CD4-positive, CD25-positive, alpha-beta regulatory T cell (primary cell): ENCODE measurements at regions not wholly inside any gene's neighbourhood (a gene's known extent, or its start where the extent isn't known, plus 50 kb on each side); places are given as distances from the start of the nearest gene placed in this dataset.
"Not testable (repeated sequence)": the region's sequence is repeated elsewhere in the genome, so short reads cannot be mapped to it uniquely, and the experiment has no call there.

Experiments used
- ATAC-seq, 2 donors: fragments of 150-1000 bp; cut with Tn5 transposase; one replicate each; pipeline ENCODE4 v1.10.0; 2021; ENCODE audit warnings: low read depth in 2 of 2, moderate number of reproducible peaks in 2 of 2, moderate library complexity in 1 of 2
- DNase-seq, 3 donors: peaks; one replicate each; pipeline versions ENCODE4 v3.0.0 to v3.0.0-alpha.2; 2012 to 2022; ENCODE audit warnings: mixed read lengths in 1 of 3
- H3K27ac ChIP-seq: one replicate; pipeline ENCODE4 v1.7.0; 2013; ENCODE audit warnings: mild to moderate bottlenecking, low read length; ENCODE audit not compliant: insufficient read depth, poor library complexity, severe bottlenecking
- H3K27me3 ChIP-seq: one replicate; pipeline ENCODE4 v1.7.0; 2013; ENCODE audit warnings: low read length; ENCODE audit not compliant: control insufficient read depth, insufficient read depth
- H3K36me3 ChIP-seq: one replicate; pipeline ENCODE4 v1.7.0; 2013; ENCODE audit warnings: mild to moderate bottlenecking, low read length, moderate library complexity; ENCODE audit not compliant: control insufficient read depth, insufficient read depth
- H3K4me1 ChIP-seq: 2 replicates; pipeline ENCODE4 v1.7.0; 2013; ENCODE audit warnings: mild to moderate bottlenecking, low read length; ENCODE audit not compliant: insufficient read depth, control insufficient read depth, poor library complexity, severe bottlenecking
- H3K4me3 ChIP-seq: one replicate; pipeline ENCODE4 v1.7.0; 2013; ENCODE audit warnings: low read depth, mild to moderate bottlenecking, low read length, moderate library complexity
- H3K9me3 ChIP-seq, 2 experiments: 1 replicate in 1 of 2; 2 replicates in 1 of 2; pipeline ENCODE4 v1.7.0; 2013; ENCODE audit warnings: low read length in 2 of 2, mild to moderate bottlenecking in 1 of 2, moderate library complexity in 1 of 2; ENCODE audit not compliant: control insufficient read depth in 2 of 2
- H3K27ac Mint-ChIP-seq, 3 donors: one replicate each; pipeline ENCODE4 v1.8.0; 2020 to 2022; ENCODE audit warnings: mild to moderate bottlenecking in 3 of 3, mixed read lengths in 3 of 3, moderate library complexity in 2 of 3
- H3K27me3 Mint-ChIP-seq: one replicate; pipeline ENCODE4 v1.8.0; 2022; ENCODE audit warnings: mild to moderate bottlenecking, mixed read lengths
- H3K36me3 Mint-ChIP-seq: one replicate; pipeline ENCODE4 v1.8.0; 2020; ENCODE audit warnings: mixed read lengths
- H3K4me1 Mint-ChIP-seq, 4 donors: one replicate each; pipeline ENCODE4 v1.8.0; 2020 to 2022; ENCODE audit warnings: mixed read lengths in 4 of 4, mild to moderate bottlenecking in 1 of 4
- H3K4me3 Mint-ChIP-seq, 4 donors: one replicate each; pipeline ENCODE4 v1.8.0; 2020 to 2022; ENCODE audit warnings: mild to moderate bottlenecking in 4 of 4, mixed read lengths in 4 of 4, moderate library complexity in 3 of 4
- H3K9me3 Mint-ChIP-seq, 7 donors: one replicate each; pipeline ENCODE4 v1.8.0; 2020 to 2022; ENCODE audit warnings: mixed read lengths in 7 of 7, mild to moderate bottlenecking in 3 of 7, moderate library complexity in 2 of 7

DNA sequence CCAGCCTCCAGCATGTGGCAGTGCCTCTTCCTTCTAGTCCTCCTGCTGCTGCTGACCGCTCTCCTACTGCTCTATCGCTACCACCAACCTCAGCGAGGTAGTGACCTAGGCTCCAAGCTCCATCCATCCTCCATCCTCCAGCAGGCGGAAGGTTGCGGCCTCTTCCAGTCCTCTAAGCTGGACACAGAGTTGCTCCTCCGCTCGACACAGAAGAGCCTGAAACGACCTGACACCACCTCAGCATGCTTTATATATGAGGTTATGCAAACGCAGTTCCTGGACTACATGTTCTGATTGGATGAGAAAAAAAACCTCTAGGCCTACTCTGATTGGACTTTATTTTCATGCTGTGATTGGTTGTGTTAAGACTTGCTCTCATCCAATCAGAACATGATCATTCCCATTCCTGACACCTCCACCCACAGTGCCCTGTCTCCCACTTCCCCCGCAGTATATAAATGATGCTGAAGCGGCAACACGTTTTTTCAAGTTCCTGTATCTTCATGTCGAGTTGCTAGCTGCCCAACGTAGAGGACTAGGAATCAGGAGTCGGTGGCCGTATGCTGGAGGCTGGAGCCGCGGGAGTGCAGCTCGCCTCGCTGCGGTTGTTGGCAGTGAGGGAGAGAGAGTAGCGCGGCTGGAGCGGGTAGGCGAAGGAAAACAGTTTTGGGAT is 398.1 kb downstream of the KCNJ18 start:
- H3K4me3 Mint-ChIP-seq, result no peak overlapping the region

DNA sequence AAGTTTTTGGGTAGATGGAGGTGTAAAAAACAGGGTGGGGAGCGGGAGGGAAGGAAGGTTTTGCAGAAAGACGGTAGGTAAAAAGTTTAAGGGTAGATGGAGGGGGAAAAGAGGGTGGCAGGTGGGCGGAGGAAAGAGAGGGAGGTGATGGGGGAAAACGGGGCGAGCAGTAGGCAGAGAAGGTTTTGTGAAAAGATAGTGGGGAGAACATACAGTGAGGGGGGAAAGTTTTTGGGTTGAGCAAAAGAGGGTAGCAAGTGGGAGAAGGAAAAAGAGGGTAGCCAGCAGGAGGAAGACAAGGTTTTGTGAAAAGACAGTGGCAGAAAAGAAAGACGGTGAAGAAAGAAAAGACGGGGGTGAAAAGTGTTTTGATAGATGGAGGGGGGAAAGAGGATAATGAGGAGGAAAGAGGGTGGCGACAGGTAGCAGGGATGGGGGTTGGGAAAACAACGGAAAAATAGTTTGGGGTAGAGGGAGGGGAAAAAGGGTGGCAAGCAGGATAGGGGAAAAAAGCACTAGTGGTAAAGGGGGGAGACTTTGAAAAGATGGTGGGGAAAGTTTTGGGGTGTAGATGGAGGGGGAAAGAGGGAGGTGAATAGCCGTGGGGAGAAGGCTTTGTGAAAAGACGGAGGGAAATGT is 398.8 kb downstream of the KCNJ18 start:
- H3K27me3 Mint-ChIP-seq, H3K36me3 ChIP-seq, H3K27me3 ChIP-seq, DNase-seq, H3K36me3 Mint-ChIP-seq, H3K27ac ChIP-seq, ATAC-seq, H3K4me1 ChIP-seq, H3K4me3 Mint-ChIP-seq, H3K9me3 ChIP-seq, H3K4me3 ChIP-seq, H3K27ac Mint-ChIP-seq, H3K4me1 Mint-ChIP-seq: not testable (repeated sequence)
- H3K9me3 Mint-ChIP-seq, result peaks cover 0 to 25% (median 3%) of the 10 kb centered on the region in 7 donors

More for the DNA sequence above, 398.1 kb downstream of the KCNJ18 start:
- H3K9me3 Mint-ChIP-seq, result peaks cover 0 to 25% (median 3%) of the 10 kb centered on the region in 7 donors
- H3K36me3 Mint-ChIP-seq, result no peaks in the 10 kb centered on the region
- Histone ChIP-seq H3K27me3 (no peaks in the 10 kb centered on the region), H3K4me1 (no peaks in the 10 kb centered on the region), H3K27ac (no peak overlapping the region), H3K36me3 (no peaks in the 10 kb centered on the region), H3K9me3 (peaks cover 0 to 4% of the 10 kb centered on the region in 2 experiments), H3K4me3 (no peak overlapping the region)
- ATAC-seq (no peak), DNase-seq (no peak)
- H3K4me1 Mint-ChIP-seq, result no peaks in the 10 kb centered on the region
- no peaks in the 10 kb centered on the region for H3K27me3 Mint-ChIP-seq
- H3K27ac Mint-ChIP-seq, result no peak overlapping the region

DNA sequence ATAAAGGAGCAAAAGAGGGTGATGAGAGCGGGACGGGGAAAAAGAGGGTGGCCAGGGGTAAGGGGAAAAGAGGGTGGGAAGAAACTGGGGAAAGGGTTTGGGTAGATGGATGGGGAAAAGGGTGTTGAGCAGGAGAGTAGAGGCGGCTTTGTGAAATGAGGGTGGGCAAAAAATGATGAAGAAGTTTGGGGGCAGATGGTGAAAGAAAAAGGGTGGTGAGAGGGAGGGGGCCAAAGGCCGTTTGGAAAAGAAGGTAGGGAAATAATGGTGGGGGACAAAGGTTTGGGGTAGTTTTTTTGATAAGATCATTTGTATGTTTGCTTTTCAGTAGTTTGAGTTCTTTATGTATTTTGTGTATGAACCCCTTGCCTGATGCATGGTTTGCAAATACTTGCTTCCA is 399.5 kb downstream of the KCNJ18 start:
- not testable (repeated sequence) for H3K27me3 ChIP-seq, H3K27ac ChIP-seq, ATAC-seq, H3K4me3 Mint-ChIP-seq, H3K4me1 ChIP-seq, H3K36me3 ChIP-seq, H3K36me3 Mint-ChIP-seq, H3K9me3 ChIP-seq, H3K4me3 ChIP-seq, H3K27me3 Mint-ChIP-seq, H3K4me1 Mint-ChIP-seq, H3K27ac Mint-ChIP-seq, DNase-seq
- peaks cover 0 to 21% (median 3%) of the 10 kb centered on the region in 7 donors for H3K9me3 Mint-ChIP-seq

DNA sequence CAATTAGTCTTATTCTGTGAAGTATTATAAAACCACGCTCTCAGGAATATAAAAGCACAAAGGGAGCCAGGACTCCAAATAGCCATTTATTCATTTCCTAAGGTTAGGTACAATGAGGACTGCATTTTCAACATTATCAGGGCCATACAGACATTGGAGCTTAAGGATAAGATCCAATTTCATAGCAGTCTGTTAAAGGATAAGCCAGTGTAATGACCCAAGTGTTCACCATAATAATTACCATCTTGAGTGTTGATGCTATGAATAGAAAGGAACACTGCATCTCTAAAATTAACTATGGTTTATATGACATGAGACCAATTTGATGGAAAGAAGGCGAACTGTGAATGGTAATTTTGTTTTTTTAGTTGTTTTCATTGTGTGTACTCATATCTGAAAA is 403.1 kb downstream of the KCNJ18 start:
- H3K27ac Mint-ChIP-seq, ATAC-seq: not testable (repeated sequence)

DNA sequence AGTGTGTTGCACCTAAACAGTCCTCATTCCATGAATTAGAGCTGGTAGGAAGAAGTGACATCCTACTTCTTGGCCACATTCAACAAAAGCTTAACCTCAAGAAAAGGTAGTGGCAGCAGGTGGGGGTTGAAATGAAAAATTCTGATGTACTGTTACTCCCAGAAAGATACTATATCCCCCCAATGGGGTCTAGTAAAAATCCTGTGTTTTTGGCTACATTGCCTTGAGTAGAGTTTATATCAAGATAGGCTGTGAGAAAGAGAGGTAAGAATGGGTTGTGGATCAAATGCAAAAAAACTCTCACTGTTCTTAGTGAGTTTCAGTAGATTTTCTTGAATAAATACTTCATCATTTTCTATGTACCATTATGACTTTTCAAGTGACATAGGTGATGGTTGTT is 407.3 kb downstream of the KCNJ18 start:
- not testable (repeated sequence) for H3K27ac ChIP-seq, H3K27me3 ChIP-seq, H3K4me1 Mint-ChIP-seq, H3K4me3 Mint-ChIP-seq, DNase-seq, H3K36me3 Mint-ChIP-seq, H3K4me3 ChIP-seq, H3K9me3 Mint-ChIP-seq, H3K27me3 Mint-ChIP-seq, H3K9me3 ChIP-seq, H3K36me3 ChIP-seq, ATAC-seq, H3K27ac Mint-ChIP-seq, H3K4me1 ChIP-seq

More for the DNA sequence above, 403.1 kb downstream of the KCNJ18 start:
- H3K4me3 Mint-ChIP-seq, DNase-seq, H3K27me3 Mint-ChIP-seq, H3K4me1 Mint-ChIP-seq, H3K36me3 ChIP-seq, H3K36me3 Mint-ChIP-seq, H3K27me3 ChIP-seq, H3K9me3 Mint-ChIP-seq, H3K27ac ChIP-seq, H3K4me1 ChIP-seq, H3K9me3 ChIP-seq, H3K4me3 ChIP-seq: not testable (repeated sequence)

DNA sequence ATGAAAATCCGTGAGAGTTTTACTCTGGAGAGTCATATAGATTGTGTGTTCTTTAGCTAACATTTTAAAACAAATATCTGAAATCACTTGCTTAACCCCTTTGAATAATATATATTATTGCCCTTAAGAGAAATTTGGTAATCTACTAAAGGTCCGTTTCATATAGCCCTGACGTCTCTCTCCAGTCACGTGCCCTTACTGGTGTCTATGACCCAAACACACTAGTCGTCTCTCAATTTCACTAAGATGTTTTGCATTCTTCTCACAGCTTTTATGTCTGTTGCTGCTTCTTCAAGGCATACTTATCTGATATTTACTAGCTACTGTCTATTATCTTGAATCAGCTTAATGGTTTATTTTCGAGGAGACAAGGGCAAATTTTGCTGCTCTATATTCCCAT is 409.9 kb downstream of the KCNJ18 start:
- H3K27ac Mint-ChIP-seq, result no peak overlapping the region
- Histone ChIP-seq H3K9me3 (no peaks in the 10 kb centered on the region), H3K27me3 (no peaks in the 10 kb centered on the region), H3K4me3 (no peak overlapping the region), H3K36me3 (no peaks in the 10 kb centered on the region), H3K4me1 (no peaks in the 10 kb centered on the region), H3K27ac (no peak overlapping the region)
- no peaks in the 10 kb centered on the region for H3K27me3 Mint-ChIP-seq
- DNase-seq, result no peak
- H3K4me3 Mint-ChIP-seq, result no peak overlapping the region
- H3K4me1 Mint-ChIP-seq, result no peaks in the 10 kb centered on the region
- no peak for ATAC-seq
- H3K9me3 Mint-ChIP-seq, result peaks cover 1 to 15% (median 5%) of the 10 kb centered on the region in 7 donors
- no peaks in the 10 kb centered on the region for H3K36me3 Mint-ChIP-seq

DNA sequence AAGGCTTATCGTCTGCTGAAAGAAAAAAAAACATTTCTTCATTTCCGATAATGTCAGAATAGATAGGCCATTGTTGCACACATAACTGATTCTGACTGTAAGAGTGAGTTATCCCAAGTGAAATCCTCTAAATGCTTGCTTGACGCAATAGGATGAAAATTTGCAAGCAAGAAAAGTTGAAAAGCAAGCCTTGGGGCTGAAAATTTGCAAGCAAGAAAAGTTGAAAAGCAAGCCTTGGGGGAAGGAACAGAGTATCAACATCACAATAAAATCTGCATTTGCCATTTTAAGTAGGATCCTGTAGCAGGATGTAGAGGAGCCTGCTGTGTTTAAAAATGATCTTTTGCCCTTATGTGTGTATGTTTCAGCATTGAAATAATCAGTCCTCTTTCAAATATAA is 424.4 kb downstream of the KCNJ18 start:
- not testable (repeated sequence) for H3K36me3 ChIP-seq, H3K27me3 ChIP-seq, H3K27ac Mint-ChIP-seq, H3K4me1 Mint-ChIP-seq, H3K4me3 ChIP-seq, DNase-seq, H3K9me3 ChIP-seq, ATAC-seq, H3K27ac ChIP-seq, H3K36me3 Mint-ChIP-seq, H3K4me3 Mint-ChIP-seq, H3K4me1 ChIP-seq, H3K27me3 Mint-ChIP-seq
- peaks cover 0 to 11% (median 5%) of the 10 kb centered on the region in 7 donors for H3K9me3 Mint-ChIP-seq

DNA sequence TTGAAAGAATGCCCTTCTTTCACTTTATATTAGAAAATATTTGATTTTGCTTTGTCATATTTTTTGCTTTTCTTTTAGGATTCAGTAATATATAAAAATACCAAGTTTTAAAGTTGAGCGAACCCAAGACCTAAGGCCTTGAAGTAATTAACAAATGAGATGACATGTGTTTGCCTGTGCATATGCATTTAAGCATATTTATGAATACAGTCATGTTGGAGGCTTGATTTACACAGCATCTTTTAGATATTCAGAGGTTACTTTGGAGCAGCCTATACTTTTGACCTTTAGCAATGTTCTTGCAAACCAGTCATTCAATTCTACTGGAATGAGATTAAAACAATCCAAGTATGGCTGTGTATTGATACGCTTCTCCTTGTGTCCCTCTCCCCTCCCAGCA is 425.1 kb downstream of the KCNJ18 start:
- H3K9me3 ChIP-seq, H3K4me3 Mint-ChIP-seq, H3K9me3 Mint-ChIP-seq, H3K4me3 ChIP-seq, ATAC-seq, H3K27ac Mint-ChIP-seq, H3K4me1 ChIP-seq, H3K36me3 Mint-ChIP-seq, DNase-seq, H3K27me3 Mint-ChIP-seq, H3K27me3 ChIP-seq, H3K4me1 Mint-ChIP-seq, H3K36me3 ChIP-seq, H3K27ac ChIP-seq: not testable (repeated sequence)
